Hepatocyte (in vitro differentiated cells): ENCODE measurements at regions not wholly inside any gene's neighbourhood (a gene's known extent, or its start where the extent isn't known, plus 50 kb on each side); places are given as distances from the start of the nearest gene placed in this dataset.

ENCODE experiments used
- CTCF ChIP-seq: fragments of 200-600 bp; sonication (generic); IDR thresholded peaks from 2 replicates; pipeline ENCODE4 v1.5.1; 2016; ENCODE audit warnings: antibody characterized with exemption, mild to moderate bottlenecking; ENCODE audit not compliant: poor library complexity
- EZH2 ChIP-seq: fragments of 200-600 bp; sonication (generic); IDR thresholded peaks from 2 replicates; pipeline ENCODE4 v1.6.1; 2016; ENCODE audit warnings: antibody characterized with exemption, mild to moderate bottlenecking, borderline replicate concordance

DNA sequence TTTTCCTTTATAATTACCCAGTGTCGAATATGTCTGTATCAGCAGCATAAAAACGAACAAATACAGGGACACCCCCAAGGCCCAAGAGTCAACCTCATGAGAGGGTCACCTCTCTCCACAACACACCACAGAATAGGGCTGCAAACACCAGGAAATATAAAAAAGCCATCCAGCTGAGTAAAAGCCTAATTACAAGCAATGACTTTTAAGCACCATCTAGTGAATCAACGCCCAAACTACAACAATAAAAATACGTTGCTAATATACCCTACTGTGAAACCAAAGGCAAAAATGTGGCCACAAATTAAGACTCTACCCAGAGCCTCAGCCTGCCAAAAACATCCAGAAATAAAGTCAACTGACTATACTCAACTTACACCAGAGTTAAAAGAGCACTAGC lies 817.9 kb upstream of the NEGR1 start:
- TF ChIP-seq CTCF = no peak
- no peak for TF ChIP-seq EZH2
